Left hindlimb (tissue), 1 donor: ENCODE measurements at regions not wholly inside any gene's neighbourhood (a gene's known extent, or its start where the extent isn't known, plus 50 kb on each side); places are given as distances from the start of the nearest gene placed in this dataset.
"Not testable (repeated sequence)": the region's sequence is repeated elsewhere in the genome, so short reads cannot be mapped to it uniquely, and the experiment has no call there.

Experiments used
- DNase-seq: peaks from one replicate; pipeline ENCODE4 v3.0.0-alpha.2; 2018

GRCh38 chr10:27344568-27345454 lies 104.2 kb upstream of the ACBD5 start:
- no peak for DNase-seq

GRCh38 chr10:27341001-27341400 lies 100.4 kb upstream of the ACBD5 start:
- no peak for DNase-seq

GRCh38 chr10:27335246-27335645 lies 94.6 kb upstream of the ACBD5 start:
- DNase-seq: not testable (repeated sequence)

GRCh38 chr10:27330074-27330473 lies 89.5 kb upstream of the ACBD5 start:
- no peak for DNase-seq

GRCh38 chr10:27328946-27329345 lies 88.3 kb upstream of the ACBD5 start:
- no peak for DNase-seq

GRCh38 chr10:27326748-27327147 lies 86.2 kb upstream of the ACBD5 start:
- not testable (repeated sequence) for DNase-seq

GRCh38 chr10:27319752-27320431 lies 79.3 kb upstream of the ACBD5 start:
- DNase-seq: peak; percentile 52

- not testable (repeated sequence) for DNase-seq
These were observed 78.5 kb upstream of the ACBD5 start for GRCh38 chr10:27319139-27319538.

- not testable (repeated sequence) for DNase-seq
These were observed 74.5 kb upstream of the ACBD5 start for GRCh38 chr10:27315082-27315481.

- DNase-seq: not testable (repeated sequence)
These were observed 73.0 kb upstream of the ACBD5 start for GRCh38 chr10:27313586-27313985.

GRCh38 chr10:27312854-27313253 lies 72.3 kb upstream of the ACBD5 start:
- no peak for DNase-seq

- not testable (repeated sequence) for DNase-seq
These were observed 71.2 kb upstream of the ACBD5 start for GRCh38 chr10:27311809-27312208.

- not testable (repeated sequence) for DNase-seq
These were observed 57.9 kb upstream of the ACBD5 start for GRCh38 chr10:27298522-27298850.

- no peak for DNase-seq
These were observed 57.4 kb upstream of the ACBD5 start for GRCh38 chr10:27297844-27298521.

- DNase-seq: not testable (repeated sequence)
These were observed 55.7 kb upstream of the ACBD5 start for GRCh38 chr10:27296285-27296684.

- DNase-seq: not testable (repeated sequence)
These were observed 50.8 kb upstream of the ACBD5 start for GRCh38 chr10:27291253-27291895.
